Fibroblast of pulmonary artery (primary cell): ENCODE measurements at regions not wholly inside any gene's neighbourhood (a gene's known extent, or its start where the extent isn't known, plus 50 kb on each side); places are given as distances from the start of the nearest gene placed in this dataset.

Experiments
- DNase-seq: peaks from one replicate; pipeline ENCODE4 v3.0.0-alpha.2; 2010; ENCODE audit warnings: low read depth
- H3K4me3 ChIP-seq: replicated peaks from 2 replicates; pipeline ENCODE4 v1.5.1; 2011; ENCODE audit warnings: low read depth, mild to moderate bottlenecking, control low read depth, low read length, moderate library complexity
- TF ChIP-seq, protein P1 (sequence below): IDR thresholded peaks from 2 replicates; pipeline ENCODE4 v1.5.1; 2011; ENCODE audit warnings: mild to moderate bottlenecking, control low read depth, low read length, inconsistent platforms; ENCODE audit errors: missing control alignments

DNA sequence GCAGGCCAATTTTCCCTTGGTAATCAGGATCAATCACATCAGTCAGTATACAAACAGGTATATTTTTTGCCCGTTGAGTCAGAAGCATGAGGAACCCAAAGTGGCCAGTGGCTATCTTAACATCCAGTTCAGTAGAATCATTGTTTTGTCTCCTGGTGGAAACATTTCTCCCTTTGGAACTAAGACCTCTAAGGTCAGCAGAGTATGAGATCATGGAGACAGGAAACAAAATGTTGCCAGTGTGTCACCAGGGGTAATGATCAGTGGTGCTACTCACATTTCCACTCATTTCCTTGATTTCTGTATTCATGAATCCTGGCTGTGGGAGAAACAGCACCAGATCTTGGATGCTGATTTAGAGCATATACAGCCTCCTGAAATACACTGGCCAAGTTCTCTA lies 553.0 kb downstream of the CSNK1G3 start:
- H3K4me3 ChIP-seq, result no peak overlapping the region
- TF ChIP-seq, protein P1, sequence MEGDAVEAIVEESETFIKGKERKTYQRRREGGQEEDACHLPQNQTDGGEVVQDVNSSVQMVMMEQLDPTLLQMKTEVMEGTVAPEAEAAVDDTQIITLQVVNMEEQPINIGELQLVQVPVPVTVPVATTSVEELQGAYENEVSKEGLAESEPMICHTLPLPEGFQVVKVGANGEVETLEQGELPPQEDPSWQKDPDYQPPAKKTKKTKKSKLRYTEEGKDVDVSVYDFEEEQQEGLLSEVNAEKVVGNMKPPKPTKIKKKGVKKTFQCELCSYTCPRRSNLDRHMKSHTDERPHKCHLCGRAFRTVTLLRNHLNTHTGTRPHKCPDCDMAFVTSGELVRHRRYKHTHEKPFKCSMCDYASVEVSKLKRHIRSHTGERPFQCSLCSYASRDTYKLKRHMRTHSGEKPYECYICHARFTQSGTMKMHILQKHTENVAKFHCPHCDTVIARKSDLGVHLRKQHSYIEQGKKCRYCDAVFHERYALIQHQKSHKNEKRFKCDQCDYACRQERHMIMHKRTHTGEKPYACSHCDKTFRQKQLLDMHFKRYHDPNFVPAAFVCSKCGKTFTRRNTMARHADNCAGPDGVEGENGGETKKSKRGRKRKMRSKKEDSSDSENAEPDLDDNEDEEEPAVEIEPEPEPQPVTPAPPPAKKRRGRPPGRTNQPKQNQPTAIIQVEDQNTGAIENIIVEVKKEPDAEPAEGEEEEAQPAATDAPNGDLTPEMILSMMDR, result no peak
- no peak for DNase-seq

DNA sequence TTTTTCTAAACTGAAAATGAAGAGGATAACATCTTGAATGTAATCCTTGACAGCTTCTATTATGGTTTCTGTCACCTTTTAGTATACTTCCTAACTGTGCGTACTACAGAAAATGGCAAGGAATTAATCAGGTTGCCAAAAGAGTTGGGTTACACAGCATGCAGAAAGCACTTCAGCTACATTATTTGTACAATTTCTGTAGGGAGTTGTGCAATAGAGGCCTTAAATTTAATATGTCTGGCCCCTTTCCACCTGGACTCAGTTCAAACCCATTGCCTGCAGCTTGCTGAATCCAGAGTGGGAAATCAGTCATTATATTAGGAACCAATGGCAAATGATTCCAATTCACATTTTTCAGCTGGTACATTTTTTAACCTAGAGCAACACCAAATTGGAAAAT lies 549.7 kb downstream of the CSNK1G3 start:
- DNase-seq, result peak; percentile 60
- no peak overlapping the region for H3K4me3 ChIP-seq
- TF ChIP-seq, protein P1, result no peak

DNA sequence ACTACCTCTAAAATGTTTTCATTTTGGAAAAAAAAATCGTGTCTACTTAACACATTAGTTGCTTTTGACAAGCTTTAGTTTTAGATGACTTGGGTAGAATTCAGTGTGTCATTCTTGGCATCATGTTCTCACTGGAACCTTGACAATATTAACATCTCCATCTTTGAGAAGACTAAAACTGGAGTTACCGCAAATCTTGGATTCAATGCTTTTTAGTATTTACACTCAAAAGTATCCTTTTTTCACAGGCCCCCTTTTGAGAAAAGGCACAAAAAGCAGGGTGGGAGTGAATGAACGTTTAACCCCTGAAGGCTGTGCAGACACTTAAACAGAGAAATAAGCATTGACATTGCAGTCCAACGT lies 549.1 kb downstream of the CSNK1G3 start:
- DNase-seq, result no peak
- TF ChIP-seq, protein P1, result no peak

DNA sequence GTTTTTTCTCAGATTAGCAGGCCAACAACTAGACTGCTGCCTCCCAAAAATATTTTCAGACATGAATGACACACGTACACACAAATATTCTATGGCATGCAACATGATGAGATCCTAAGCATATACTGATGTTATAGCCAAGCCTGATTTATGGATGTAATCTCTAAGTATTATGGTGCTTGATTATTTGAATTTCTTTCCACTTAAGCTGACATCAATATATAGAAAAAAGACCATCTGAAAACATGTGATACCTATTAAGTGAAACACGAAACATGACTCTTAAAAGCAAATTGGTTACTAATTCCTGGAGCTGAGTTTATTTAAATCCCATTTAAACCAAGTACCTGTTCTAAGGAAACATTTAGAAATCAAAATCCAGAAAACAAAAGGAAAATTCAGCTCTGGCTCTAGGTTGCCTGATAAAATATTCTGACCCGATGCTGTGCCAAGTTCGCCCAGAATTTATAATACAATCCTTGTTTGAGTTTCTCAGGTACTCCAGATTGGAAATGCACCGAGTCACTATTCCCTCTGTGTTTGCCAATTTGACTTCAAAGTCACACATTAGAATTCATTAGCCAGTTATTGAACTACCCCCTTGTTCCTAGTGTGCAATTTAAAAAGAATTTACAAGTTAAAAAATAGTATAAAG lies 548.6 kb downstream of the CSNK1G3 start:
- no peak overlapping the region for H3K4me3 ChIP-seq
- DNase-seq, result no peak
- TF ChIP-seq, protein P1, result no peak

More for the DNA sequence above, 549.1 kb downstream of the CSNK1G3 start:
- H3K4me3 ChIP-seq, result no peak overlapping the region

DNA sequence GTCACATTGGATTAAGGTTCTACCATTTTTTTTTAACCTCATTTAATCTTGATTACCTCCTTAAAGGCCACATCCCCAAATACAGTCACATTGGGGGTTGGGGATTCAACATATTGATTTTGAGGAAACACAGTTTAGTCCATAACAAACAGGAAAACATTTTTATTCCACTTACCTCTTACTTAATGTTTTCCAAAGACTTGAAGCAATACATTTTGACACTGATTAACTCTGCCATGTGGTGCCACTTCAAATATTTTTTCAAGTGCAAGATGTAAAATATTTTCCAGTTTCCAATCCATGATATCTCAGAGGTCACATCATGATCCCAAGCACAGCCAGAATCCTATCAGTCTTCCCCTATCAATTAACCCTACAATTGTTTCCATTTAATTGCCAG lies 548.0 kb downstream of the CSNK1G3 start:
- H3K4me3 ChIP-seq, result no peak overlapping the region
- DNase-seq, result no peak
- TF ChIP-seq, protein P1, result no peak

DNA sequence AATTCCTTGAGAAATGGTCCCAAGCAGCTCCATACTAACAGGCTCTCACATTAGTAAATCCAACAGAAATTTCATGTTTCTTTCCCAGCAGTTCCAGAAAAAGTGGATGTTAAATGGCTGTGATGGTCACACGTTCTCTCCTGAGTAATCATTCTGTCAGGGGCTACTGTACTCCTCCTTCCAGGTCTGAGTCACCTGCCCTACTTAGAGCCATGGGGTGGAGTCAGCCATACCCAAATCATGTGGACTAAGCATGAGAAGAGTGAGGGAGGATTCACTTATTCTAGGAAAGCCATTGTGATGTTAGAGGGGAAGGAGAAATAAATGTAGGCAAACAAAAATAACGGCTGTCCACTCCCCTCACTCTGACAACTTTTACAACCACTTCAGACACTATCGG lies 547.2 kb downstream of the CSNK1G3 start:
- H3K4me3 ChIP-seq, result no peak overlapping the region
- DNase-seq, result no peak
- TF ChIP-seq, protein P1, result no peak

DNA sequence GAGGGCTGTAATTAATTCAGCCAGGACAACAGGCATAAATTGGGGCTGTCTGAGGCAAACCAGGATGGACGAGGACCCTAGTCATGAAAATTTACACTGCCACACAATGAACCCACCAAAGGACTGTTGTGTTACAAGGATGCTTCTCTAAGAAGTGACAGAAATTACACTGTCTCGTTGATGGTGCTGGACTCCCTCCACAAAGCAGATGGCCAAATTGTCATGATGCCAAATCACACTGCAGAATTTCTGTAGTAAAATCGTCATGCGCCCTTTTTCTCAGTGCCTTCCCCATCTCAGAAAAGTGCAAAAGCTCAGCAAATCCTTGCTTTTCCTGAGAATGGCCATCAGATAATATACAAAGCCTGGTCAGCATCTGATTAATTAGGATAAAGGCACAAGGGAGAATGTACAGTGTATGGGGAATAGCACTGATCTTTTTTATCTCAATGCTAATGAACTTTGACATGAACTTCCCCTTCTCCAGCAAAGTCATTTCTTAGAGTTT lies 545.8 kb downstream of the CSNK1G3 start:
- TF ChIP-seq, protein P1, result no peak
- no peak for DNase-seq
- H3K4me3 ChIP-seq, result no peak overlapping the region
